Ascending aorta (tissue), 2 donors: ENCODE measurements at regions not wholly inside any gene's neighbourhood (a gene's known extent, or its start where the extent isn't known, plus 50 kb on each side); places are given as distances from the start of the nearest gene placed in this dataset.

Experiments used
- DNase-seq, 2 donors: peaks; one replicate each; pipeline ENCODE4 v3.0.0-alpha.2; 2019; ENCODE audit warnings: low spot score in 2 of 2
- H3K27ac ChIP-seq, 2 donors: fragments of 200-600 bp; sonication (generic); one replicate each; pipeline ENCODE4 v1.5.1; 2016 to 2017; ENCODE audit warnings: mild to moderate bottlenecking in 1 of 2
- H3K27me3 ChIP-seq: fragments of 200-600 bp; sonication (generic); one replicate; pipeline ENCODE4 v1.5.1; 2017
- H3K36me3 ChIP-seq, 2 donors: fragments of 200-600 bp; sonication (generic); one replicate each; pipeline ENCODE4 v1.5.1; 2016
- H3K4me1 ChIP-seq, 2 donors: fragments of 200-600 bp; sonication (generic); one replicate each; pipeline ENCODE4 v1.5.1; 2016 to 2017; ENCODE audit warnings: mild to moderate bottlenecking in 1 of 2
- H3K4me3 ChIP-seq, 2 donors: fragments of 200-600 bp; sonication (generic); one replicate each; pipeline ENCODE4 v1.5.1; 2016 to 2017; ENCODE audit warnings: mild to moderate bottlenecking in 1 of 2
- H3K9me3 ChIP-seq, 2 donors: fragments of 200-600 bp; sonication (generic); one replicate each; pipeline ENCODE4 v1.5.1; 2016
- intact Hi-C: fragments of 100-400 bp; cut with DNase I; formaldehyde crosslinking; loops from one replicate; pipeline ENCODE4 v1.15.1; 2023
- TF ChIP-seq, protein P1 (sequence below), 3 experiments: fragments of 200-600 bp in 2 of 3; fragments of 450-650 bp in 1 of 3; sonication (generic) in 2 of 3; IDR thresholded peaks; one replicate each; pipeline ENCODE4 v1.5.1; 2016 to 2019; ENCODE audit warnings: antibody characterized with exemption in 3 of 3, mild to moderate bottlenecking in 1 of 3, moderate library complexity in 1 of 3

DNA sequence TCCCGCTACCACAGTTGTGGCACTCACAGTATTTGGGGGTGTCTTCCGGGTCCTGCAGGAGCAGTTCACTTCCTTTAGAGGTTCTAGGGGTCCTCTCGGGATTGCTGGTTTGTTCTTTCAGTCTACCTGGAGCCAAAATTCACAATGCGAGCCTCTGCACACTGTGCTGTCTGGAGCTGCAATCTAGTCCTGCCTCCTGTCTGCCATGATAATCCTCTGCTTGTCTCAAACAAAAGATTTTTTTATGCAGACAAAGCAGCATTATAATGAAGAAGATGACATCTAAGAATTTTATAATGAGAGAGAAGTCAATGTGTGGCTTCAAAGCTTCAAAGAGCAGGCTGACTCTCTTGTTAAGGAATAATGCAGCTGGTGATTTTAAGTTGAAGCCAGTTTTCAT, 975.1 kb upstream of the GYPC start:
- no peak for DNase-seq
- H3K36me3 ChIP-seq, result no peaks in the 10 kb centered on the region
- TF ChIP-seq, protein P1, sequence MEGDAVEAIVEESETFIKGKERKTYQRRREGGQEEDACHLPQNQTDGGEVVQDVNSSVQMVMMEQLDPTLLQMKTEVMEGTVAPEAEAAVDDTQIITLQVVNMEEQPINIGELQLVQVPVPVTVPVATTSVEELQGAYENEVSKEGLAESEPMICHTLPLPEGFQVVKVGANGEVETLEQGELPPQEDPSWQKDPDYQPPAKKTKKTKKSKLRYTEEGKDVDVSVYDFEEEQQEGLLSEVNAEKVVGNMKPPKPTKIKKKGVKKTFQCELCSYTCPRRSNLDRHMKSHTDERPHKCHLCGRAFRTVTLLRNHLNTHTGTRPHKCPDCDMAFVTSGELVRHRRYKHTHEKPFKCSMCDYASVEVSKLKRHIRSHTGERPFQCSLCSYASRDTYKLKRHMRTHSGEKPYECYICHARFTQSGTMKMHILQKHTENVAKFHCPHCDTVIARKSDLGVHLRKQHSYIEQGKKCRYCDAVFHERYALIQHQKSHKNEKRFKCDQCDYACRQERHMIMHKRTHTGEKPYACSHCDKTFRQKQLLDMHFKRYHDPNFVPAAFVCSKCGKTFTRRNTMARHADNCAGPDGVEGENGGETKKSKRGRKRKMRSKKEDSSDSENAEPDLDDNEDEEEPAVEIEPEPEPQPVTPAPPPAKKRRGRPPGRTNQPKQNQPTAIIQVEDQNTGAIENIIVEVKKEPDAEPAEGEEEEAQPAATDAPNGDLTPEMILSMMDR (IDR thresholded peaks at IDR 0.05), result no peak
- H3K4me3 ChIP-seq, result no peak overlapping the region
- no peaks in the 10 kb centered on the region for H3K4me1 ChIP-seq
- no peaks in the 10 kb centered on the region for H3K9me3 ChIP-seq
- no peaks in the 10 kb centered on the region for H3K27me3 ChIP-seq
- intact Hi-C loops, result no loop called here
- no peak overlapping the region for H3K27ac ChIP-seq

DNA sequence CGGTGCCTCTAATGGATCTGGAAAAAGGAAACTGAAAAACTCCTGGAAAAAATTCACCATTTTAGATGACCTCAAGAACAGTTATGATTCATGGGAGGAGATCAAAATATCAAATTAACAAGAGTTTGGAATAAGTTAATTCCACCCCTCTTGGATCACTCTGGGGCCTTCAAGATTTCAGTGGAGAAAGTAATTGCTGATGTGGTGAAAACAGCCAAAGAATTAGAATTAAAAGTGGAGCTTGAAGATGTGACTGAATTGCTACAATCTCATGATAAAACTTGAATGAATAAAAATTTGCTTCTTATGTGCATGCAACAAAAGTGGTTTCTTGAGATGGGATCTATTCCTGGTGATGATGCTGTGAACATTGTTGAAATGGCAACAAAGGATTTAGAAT, 974.4 kb upstream of the GYPC start:
- TF ChIP-seq, protein P1 (IDR thresholded peaks at IDR 0.05), result no peak
- Histone ChIP-seq H3K9me3 (no peaks in the 10 kb centered on the region), H3K27ac (no peak overlapping the region), H3K4me3 (no peak overlapping the region), H3K4me1 (no peaks in the 10 kb centered on the region), H3K36me3 (no peaks in the 10 kb centered on the region), H3K27me3 (no peaks in the 10 kb centered on the region)
- no peak for DNase-seq
- intact Hi-C loops, result no loop called here

DNA sequence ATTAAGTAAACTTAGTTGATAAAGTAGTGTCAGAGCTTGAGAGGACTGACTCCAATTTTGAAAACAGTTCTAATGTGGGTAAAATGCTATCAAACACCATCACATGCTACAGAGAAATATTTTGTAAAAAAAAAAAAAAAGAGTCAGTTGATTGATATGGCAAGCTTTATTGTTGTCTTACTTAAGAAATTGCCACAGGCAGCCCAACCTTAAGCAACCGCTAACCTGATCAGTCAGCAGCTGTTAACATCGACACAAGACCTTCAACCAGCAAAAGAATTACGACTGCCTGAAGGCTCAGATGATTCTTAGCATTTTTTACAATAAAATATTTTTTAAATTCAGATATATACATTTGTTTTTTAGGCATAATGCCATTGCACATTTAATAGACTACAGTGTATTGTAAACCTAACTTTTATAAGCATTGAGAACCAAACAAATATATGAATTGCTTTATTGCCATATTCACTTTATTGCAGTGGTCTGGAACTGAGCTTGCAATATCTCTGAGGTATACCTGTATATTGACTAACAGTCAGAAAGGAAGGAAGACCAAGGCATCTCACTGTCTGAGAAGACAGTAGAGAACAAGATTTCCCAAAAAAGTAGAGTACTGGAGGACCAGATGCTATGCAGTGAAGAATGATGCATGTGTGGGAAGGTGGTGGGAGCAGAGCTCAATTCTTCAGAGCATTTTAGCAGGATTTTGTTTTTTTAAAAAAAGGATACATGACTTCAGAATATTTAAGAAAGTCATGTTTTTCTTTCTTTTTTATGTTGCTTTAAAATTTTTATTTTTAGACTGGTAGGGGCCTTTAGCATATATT, 973.8 kb upstream of the GYPC start:
- H3K27me3 ChIP-seq, result no peaks in the 10 kb centered on the region
- no peaks in the 10 kb centered on the region for H3K9me3 ChIP-seq
- no peaks in the 10 kb centered on the region for H3K36me3 ChIP-seq
- no peak overlapping the region for H3K4me3 ChIP-seq
- intact Hi-C loops, result no loop called here
- no peaks in the 10 kb centered on the region for H3K4me1 ChIP-seq
- TF ChIP-seq, protein P1 (IDR thresholded peaks at IDR 0.05), result no peak
- no peak for DNase-seq
- H3K27ac ChIP-seq, result no peak overlapping the region

DNA sequence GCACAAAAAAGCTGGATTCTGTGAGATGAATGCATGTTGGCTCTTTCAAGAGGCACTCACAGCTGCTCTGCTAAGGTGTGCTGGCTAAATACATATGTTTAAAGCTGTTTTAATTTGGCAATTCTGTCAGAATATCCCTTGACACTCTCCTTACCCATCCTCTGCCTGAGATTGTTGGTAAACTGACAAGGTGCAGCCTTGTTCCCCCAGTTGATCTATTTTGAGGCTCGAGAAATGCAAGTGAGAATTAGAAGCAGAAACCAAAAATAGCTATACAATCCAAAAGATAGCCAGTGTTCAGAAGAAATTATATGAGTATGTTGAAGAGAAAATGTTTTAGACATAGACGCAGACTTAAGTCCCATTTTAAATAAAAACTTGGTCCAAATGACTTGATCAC, 971.7 kb upstream of the GYPC start:
- Histone ChIP-seq H3K36me3 (no peaks in the 10 kb centered on the region), H3K9me3 (no peaks in the 10 kb centered on the region), H3K4me1 (no peaks in the 10 kb centered on the region), H3K27me3 (no peaks in the 10 kb centered on the region), H3K27ac (no peak overlapping the region), H3K4me3 (no peak overlapping the region)
- no peak for DNase-seq
- intact Hi-C loops, result no loop called here
- TF ChIP-seq, protein P1 (IDR thresholded peaks at IDR 0.05), result no peak

DNA sequence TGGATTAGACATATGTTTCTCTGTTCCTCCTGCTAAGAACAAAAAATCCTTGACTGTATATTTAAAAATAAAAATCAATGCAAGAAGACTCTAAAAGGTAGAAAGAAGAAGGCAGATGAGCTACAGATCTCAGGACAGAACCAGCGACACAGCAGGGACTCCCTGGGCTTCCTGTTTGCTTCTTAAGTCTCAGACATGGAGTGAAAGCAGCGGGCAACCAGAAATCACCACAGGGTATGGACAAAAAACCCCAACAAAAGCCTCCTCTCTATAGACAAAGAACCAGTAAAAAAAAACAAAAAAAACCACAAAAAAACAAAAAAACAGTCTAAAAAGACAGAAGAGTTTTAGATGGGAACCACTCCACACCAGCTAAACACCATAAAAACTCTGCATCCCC, 971.0 kb upstream of the GYPC start:
- H3K36me3 ChIP-seq, result no peaks in the 10 kb centered on the region
- no peak overlapping the region for H3K4me3 ChIP-seq
- TF ChIP-seq, protein P1 (IDR thresholded peaks at IDR 0.05), result no peak
- intact Hi-C loops, result no loop called here
- no peaks in the 10 kb centered on the region for H3K9me3 ChIP-seq
- no peak for DNase-seq
- H3K4me1 ChIP-seq, result no peaks in the 10 kb centered on the region
- no peak overlapping the region for H3K27ac ChIP-seq
- H3K27me3 ChIP-seq, result no peaks in the 10 kb centered on the region
